ENCODE measurements at regions not wholly inside any gene's neighbourhood (a gene's known extent, or its start where the extent isn't known, plus 50 kb on each side); places are given as distances from the start of the nearest gene placed in this dataset.
"Not testable (repeated sequence)": the region's sequence is repeated elsewhere in the genome, so short reads cannot be mapped to it uniquely, and the experiment has no call there.

GRCh38 chr22:33139937-33140336 lies 81.8 kb upstream of the SYN3 start:
- no peak for DNase-seq

- DNase-seq = not testable (repeated sequence)
Measured at GRCh38 chr22:33138333-33138732, 80.2 kb upstream of the SYN3 start.

- DNase-seq = no peak
Measured at GRCh38 chr22:33130473-33130872, 72.3 kb upstream of the SYN3 start.

GRCh38 chr22:33129621-33130020 lies 71.4 kb upstream of the SYN3 start:
- no peak for DNase-seq

- DNase-seq = no peak
Measured at GRCh38 chr22:33126881-33127280, 68.7 kb upstream of the SYN3 start.

- DNase-seq = no peak
Measured at GRCh38 chr22:33124471-33124870, 66.3 kb upstream of the SYN3 start.

GRCh38 chr22:33122439-33122838 lies 64.3 kb upstream of the SYN3 start:
- DNase-seq = not testable (repeated sequence)

GRCh38 chr22:33119044-33119443 lies 60.9 kb upstream of the SYN3 start:
- DNase-seq = no peak

- no peak for DNase-seq
Measured at GRCh38 chr22:33117821-33118220, 59.6 kb upstream of the SYN3 start.

- no peak for DNase-seq
Measured at GRCh38 chr22:33116841-33117547, 58.8 kb upstream of the SYN3 start.

- DNase-seq = no peak
Measured at GRCh38 chr22:33114565-33114964, 56.4 kb upstream of the SYN3 start.

GRCh38 chr22:33112580-33112979 lies 54.4 kb upstream of the SYN3 start:
- DNase-seq = peak in 1 of 2 experiments; percentile 21

GRCh38 chr22:33111491-33111890 lies 53.3 kb upstream of the SYN3 start:
- no peak for DNase-seq

- DNase-seq = no peak
Measured at GRCh38 chr22:33110562-33111163, 52.5 kb upstream of the SYN3 start.

GRCh38 chr22:33109514-33110430 lies 51.6 kb upstream of the SYN3 start:
- no peak for DNase-seq

- DNase-seq = no peak
Measured at GRCh38 chr22:33108037-33108436, 49.9 kb upstream of the SYN3 start.
